ENCODE measurements at regions not wholly inside any gene's neighbourhood (a gene's known extent, or its start where the extent isn't known, plus 50 kb on each side); places are given as distances from the start of the nearest gene placed in this dataset.
A peak's percentile ranks its signal among the peaks of the same experiment; 100 is the strongest.
"Not testable (repeated sequence)": the region's sequence is repeated elsewhere in the genome, so short reads cannot be mapped to it uniquely, and the experiment has no call there.

- DNase-seq: no peak
Observed at GRCh38 chr14:28565345-28565744, 201.2 kb upstream of the FOXG1 start.

- no peak for DNase-seq
Observed at GRCh38 chr14:28570391-28570790, 196.2 kb upstream of the FOXG1 start.

- no peak for DNase-seq
Observed at GRCh38 chr14:28571636-28572035, 195.0 kb upstream of the FOXG1 start.

- no peak for DNase-seq
Observed at GRCh38 chr14:28576523-28576922, 190.1 kb upstream of the FOXG1 start.

- no peak for DNase-seq
Observed at GRCh38 chr14:28577187-28577586, 189.4 kb upstream of the FOXG1 start.

- no peak for DNase-seq
Observed at GRCh38 chr14:28577711-28578131, 188.9 kb upstream of the FOXG1 start.

GRCh38 chr14:28584951-28585350 lies 181.6 kb upstream of the FOXG1 start:
- no peak for DNase-seq

- DNase-seq: no peak
Observed at GRCh38 chr14:28589792-28590191, 176.8 kb upstream of the FOXG1 start.

GRCh38 chr14:28596391-28596790 lies 170.2 kb upstream of the FOXG1 start:
- DNase-seq: no peak

GRCh38 chr14:28599191-28599590 lies 167.4 kb upstream of the FOXG1 start:
- DNase-seq: no peak

- DNase-seq: no peak
Observed at GRCh38 chr14:28599605-28600004, 167.0 kb upstream of the FOXG1 start.

GRCh38 chr14:28603606-28604005 lies 163.0 kb upstream of the FOXG1 start:
- no peak for DNase-seq

GRCh38 chr14:28607661-28608060 lies 158.9 kb upstream of the FOXG1 start:
- no peak for DNase-seq

GRCh38 chr14:28608443-28608842 lies 158.1 kb upstream of the FOXG1 start:
- no peak for DNase-seq

- peak; percentile 39 for DNase-seq
Observed at GRCh38 chr14:28608851-28609828, 157.4 kb upstream of the FOXG1 start.

GRCh38 chr14:28612414-28612813 lies 154.2 kb upstream of the FOXG1 start:
- no peak for DNase-seq

GRCh38 chr14:28613532-28613931 lies 153.1 kb upstream of the FOXG1 start:
- DNase-seq: no peak

- no peak for DNase-seq
Observed at GRCh38 chr14:28626780-28627179, 139.8 kb upstream of the FOXG1 start.

- DNase-seq: no peak
Observed at GRCh38 chr14:28629328-28630004, 137.1 kb upstream of the FOXG1 start.

GRCh38 chr14:28630100-28630499 lies 136.5 kb upstream of the FOXG1 start:
- no peak for DNase-seq

GRCh38 chr14:28635387-28635786 lies 131.2 kb upstream of the FOXG1 start:
- peak; percentile 23 for DNase-seq

- DNase-seq: not testable (repeated sequence)
Observed at GRCh38 chr14:28635816-28636215, 130.8 kb upstream of the FOXG1 start.

- DNase-seq: not testable (repeated sequence)
Observed at GRCh38 chr14:28641189-28641588, 125.4 kb upstream of the FOXG1 start.

- DNase-seq: no peak
Observed at GRCh38 chr14:28651148-28651547, 115.4 kb upstream of the FOXG1 start.
